Muscle of back (tissue), 3 donors: ENCODE measurements at regions not wholly inside any gene's neighbourhood (a gene's known extent, or its start where the extent isn't known, plus 50 kb on each side); places are given as distances from the start of the nearest gene placed in this dataset.
"Not testable (repeated sequence)": the region's sequence is repeated elsewhere in the genome, so short reads cannot be mapped to it uniquely, and the experiment has no call there.

ENCODE experiments used
- DNase-seq, 3 donors: peaks; one replicate each; pipeline versions ENCODE4 v3.0.0 to v3.0.0-alpha.2; 2013

DNA sequence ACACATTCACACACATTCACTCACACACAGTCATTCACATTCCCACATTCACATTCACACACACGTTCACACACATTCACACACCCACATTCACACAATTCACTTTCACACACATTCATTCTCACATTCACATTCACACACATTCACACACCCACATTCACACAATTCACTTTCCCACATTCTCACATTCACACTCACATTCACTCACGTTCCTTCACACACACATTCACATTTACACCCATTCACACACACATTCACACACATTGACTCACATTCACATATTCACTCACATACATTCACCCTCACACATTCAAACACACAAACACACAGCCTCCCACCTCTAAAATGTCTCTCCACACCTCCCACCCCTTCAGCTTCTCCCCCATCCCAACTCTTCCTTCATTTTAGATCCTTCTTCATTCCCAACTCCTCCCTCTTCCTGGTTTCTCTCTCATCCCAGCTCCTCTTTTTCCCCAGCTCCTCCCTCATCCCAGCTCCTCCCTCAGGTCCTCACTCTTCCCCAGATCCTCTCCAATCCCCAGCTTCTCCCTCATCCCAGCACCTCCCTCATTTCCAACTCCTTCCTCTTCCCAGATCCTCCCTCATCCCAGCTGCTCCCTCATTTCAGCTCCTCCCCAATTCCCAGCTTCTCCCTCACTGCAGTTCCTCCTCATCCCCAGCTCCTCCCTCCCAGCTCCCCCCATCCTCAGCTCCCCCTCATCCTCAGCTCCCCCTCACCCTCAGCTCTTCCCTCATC, 111.0 kb downstream of the FAM53A start:
- no peak for DNase-seq

DNA sequence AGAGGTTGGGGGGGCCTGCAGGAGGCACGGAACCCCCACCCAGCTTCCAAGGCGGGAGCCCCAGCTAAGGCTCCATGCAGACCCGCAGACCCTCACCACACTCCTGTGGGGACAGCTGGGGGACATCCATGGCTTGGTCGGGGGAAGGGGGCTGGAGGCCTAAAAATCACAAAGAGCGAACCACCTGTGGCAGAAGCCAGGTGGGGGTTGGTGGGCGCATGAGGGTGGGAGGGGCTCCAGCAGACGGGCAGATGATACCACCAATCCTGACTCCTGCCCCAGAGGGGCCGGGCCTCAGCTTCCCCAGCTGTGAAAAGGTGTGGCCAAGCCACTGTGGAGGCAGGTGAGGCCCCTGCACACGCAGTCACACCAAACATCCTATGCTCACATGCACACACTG, 111.6 kb downstream of the FAM53A start:
- no peak for DNase-seq

- no peak for DNase-seq
Measured at GRCh38 chr4:1572010-1572385, 112.1 kb downstream of the FAM53A start.

DNA sequence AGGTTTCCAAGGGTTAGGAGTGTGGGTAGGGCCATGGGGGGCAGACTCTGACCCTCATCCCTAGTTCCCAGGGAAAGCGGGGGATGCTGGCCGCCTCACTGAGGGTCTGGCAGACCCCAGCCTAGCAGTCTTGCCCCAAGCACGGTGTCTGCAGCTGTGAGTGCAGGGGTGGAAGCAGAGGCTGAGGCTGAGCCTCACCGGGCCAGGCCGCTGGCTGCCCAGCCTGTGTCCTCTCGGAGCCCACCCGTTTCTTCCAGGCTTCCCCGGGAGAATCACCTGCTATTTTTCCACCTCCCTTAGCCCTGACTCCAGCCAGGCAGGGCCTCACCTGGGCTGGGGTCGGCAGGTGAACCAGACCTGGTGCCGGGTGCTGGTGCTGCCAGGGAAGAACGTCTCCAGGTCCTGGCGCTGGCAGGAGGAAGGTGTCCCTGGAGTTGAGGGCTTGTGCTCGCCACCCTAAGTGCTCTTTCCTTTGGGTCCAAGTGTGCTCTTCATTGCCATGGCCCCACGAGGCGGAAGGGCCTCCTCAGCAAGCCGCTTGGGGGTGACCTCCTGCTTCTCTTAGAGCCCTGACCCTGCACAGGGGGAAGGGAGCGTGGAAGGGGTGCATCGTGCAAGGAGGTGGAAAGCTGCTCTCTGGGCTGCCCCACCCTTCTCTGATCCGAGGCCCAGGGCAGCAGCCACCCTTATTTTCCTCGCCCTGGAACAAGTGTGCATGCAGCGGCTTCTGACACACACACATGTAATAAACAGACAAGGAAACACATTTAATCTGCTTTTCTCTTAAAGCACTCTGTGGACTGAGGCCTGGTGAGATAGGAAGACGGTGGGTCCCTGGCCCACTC, 112.7 kb downstream of the FAM53A start:
- no peak for DNase-seq

DNA sequence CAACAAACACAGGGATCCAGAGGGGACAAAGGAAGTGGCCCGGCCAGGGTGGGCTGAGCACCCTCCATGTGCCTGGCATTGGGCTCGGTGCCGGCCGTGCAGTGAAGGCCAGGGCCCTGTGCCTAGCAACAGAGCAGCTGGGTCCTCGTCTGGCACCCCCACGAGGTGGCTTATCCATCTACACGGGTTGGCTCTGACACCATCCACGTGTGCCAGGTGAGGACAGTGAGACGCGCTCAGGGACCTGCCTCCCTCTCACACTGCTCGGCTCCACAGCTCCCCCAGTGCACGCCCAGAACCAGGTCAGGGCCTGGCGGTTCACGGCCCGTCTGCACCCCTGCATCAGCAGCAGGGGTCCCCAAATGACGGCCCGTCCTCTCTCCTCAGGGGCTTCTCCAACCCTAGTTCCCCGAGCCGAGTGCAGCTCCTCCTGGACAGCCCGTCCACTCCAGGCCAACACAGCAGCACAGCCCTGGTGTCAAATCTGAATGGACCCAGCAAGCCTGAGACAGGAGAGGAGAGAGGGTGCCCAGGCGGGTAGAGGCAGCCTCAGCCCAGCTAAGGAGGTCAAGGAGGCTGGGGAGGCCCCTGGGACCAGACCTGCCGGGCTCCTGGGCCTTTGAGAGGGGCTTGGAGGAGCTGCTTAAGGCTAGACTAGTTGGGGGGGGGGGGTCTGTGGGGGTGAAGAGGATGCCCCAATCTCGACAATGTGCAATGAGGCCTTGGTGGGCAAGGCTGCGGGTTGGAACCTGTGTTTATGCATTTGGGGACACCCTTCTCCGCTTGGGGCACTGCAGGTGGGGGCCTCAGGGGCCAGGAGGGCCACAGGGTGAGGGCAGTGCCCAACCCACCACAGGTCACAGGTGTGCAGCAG, 113.6 kb downstream of the FAM53A start:
- no peak for DNase-seq

DNA sequence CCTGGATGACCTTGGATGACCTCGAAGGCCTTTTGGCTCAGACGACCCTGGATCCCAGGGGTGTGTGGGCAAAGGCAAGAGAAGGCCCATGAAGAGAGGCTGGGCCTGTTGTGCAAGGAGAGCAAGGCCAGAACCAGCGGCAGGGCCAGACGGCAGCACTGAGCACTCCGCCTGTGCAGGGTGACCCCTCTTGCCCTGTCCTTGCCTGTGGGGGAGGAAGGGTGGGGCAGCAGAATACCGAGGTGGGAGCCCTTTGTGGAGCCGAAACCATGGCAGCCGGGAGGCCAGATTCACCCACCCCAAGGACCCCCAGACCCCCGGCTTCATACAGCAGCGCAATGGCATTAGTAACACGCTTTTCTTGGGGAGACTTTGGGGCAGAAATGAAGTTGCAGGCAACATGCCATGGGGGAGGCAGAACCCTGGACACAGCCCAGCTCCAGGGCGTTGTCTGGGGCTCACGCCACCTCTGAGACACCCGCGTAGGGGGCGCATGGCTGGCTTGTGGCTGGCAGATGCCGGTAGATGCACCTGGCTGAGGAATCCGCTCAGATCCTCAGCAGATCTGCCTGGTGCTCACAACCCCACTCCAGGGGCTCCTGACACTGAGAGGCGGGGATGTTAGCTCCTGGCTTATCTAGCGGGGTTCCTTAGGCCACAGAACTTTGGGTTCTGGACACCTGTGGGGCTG, 114.5 kb downstream of the FAM53A start:
- no peak for DNase-seq

DNA sequence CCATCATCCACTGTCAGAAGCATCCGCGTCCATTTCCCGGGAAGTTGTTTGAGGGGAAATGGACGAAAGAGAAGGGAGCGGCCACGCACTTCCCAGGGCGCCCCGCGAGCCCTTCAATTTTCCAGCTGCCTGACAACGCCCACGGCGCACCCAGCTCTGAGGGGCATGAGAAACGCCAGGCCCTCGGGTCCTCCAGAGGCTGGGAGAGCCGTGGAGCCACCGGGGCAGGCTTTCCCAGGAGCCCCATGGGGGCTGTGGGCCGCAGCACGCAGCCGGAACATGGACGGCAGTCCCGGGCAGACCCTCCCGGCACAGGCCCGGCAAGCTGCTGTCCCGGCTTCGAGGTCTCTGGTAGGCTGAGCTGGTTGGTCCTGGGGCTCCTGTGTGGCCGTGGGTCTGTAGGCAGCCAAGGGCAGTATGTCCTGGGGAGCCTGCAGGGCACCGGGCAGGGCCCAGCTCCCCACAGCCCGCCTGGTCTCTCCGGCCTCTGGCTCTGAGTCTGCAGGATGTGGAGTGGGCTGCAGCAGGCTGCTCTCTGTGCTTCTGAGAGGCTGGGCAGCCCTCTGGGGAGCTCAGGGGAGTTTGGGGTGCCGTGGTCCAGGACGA, 115.2 kb downstream of the FAM53A start:
- DNase-seq = no peak

- no peak for DNase-seq
Measured at GRCh38 chr4:1567808-1568581, 116.1 kb downstream of the FAM53A start.

DNA sequence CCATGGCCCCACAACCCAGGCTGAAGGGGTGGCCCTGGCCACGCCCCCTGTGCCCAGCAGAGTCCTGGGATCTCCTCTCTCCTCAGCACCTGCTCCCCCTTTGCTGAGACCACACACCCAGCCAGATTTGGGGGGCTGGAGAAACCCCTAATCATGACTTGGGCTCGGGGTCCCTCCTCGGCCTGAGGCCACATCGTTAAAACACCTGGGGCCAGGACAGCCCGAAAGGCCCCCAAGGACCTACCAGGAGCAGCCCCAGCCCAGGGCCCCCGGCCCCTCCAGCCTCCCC, 116.7 kb downstream of the FAM53A start:
- no peak for DNase-seq

DNA sequence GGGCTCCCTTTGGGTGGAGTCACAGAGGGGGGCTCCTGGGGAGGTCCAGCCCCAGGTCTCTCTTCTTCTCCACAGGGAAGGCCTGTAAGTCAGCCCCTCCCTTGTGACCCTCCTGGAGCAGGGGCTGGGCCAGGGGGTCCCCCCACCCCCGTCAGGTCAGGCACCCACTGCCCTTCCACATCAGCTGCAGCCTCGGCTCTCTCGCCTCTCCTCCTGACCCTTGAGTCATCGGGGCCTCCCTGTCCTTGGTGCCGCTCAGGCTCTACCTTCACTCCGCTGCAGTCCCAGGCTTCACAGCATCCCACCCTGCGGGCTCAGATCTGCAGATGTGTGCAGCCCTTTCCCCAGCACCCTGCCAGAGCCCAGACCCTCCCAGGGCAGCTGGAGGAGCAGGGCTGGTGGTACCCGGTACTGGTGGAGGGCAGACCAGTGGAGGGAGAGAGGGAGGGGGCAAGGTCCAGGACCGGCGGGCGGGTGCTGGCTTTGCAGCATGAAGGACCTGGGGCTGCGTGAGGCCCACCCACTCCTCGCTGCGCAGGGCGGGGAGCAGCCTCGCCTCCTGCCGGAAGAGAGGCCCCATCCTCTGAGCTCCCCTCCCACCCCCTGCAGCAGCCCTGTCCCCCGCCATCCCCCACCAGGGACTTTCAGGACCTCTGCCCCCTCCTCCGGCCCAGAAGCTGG, 117.1 kb downstream of the FAM53A start:
- no peak for DNase-seq

GRCh38 chr4:1566301-1566837, 117.7 kb downstream of the FAM53A start:
- DNase-seq = not testable (repeated sequence)

GRCh38 chr4:1565598-1566295, 118.4 kb downstream of the FAM53A start:
- no peak for DNase-seq

DNA sequence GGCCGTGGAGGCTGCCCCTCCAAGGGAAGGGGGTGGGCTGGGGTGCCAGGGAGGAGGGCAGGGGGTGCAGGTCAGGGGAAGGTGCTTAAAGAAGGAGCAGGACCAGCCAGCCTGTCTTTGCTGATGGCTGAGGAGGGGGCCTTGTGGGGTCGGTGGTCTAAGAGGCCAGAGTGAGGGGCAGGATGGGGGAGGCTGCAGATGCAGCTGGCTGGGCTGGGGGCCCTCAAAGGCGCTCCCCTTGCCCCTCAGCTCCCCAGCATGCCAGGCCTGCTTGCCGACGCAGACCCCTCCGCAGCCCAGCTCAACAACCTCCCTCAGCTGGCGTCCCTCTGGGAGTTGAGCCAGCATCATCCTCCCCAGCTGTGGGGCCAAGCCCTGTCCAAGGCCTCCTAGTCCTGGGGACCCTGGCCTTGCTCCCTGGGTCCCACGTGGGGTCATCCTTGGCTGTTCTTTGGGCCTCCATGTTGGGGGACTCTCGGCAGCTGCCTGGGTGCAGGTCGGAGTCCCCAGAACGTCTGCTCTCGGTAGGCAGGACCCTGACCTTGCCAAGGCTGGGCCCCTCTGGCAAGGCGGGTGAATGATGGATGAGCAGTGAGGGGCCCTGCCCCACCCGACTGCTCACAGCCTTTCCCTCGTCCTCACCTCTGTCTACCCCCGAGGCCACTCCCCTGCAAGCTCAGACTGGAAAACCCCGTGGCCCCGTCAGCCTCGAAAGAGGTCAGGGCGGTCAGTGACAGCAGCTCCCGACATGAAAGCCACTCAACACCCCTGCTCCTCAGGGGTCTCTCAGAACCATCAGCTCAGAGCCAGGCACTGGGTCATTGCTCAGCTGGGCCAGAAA, 119.4 kb downstream of the FAM53A start:
- no peak for DNase-seq

DNA sequence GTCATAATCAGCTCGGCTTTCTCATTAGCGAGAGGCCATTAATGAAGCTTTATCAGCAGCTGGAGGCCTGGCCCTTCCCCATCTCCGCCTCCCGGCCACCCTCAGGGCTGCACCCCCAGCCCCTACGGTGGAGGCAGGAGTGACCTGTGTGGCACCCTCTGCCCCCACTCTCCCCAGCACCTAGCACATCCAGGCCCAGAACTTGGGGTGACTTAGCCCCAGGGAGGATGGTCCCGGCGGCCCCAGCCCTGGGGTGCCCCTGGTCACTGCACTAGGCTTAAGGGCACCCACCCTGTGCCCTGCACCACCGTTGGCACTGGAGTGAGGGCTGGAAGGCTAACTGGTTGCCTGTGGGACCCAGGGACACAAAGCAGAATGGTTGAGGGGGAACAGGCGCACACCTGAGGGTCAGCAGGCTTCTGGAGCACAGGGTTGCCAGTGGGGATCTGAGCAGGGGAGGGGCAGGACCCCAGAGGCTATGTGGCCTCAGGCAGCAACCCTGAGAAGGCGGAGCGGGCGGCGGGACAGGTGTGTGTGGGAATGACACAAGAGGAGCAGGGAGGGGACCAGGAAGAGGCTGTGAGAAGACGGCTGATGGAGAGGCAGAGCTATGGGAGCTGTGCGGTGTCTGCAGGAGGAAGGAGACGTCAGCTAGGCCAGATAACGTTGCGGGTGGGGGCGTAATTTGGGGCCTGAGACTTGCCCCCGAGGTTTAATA, 120.2 kb downstream of the FAM53A start:
- DNase-seq = no peak

- no peak for DNase-seq
Measured at GRCh38 chr4:1563241-1563640, 120.9 kb downstream of the FAM53A start.

DNA sequence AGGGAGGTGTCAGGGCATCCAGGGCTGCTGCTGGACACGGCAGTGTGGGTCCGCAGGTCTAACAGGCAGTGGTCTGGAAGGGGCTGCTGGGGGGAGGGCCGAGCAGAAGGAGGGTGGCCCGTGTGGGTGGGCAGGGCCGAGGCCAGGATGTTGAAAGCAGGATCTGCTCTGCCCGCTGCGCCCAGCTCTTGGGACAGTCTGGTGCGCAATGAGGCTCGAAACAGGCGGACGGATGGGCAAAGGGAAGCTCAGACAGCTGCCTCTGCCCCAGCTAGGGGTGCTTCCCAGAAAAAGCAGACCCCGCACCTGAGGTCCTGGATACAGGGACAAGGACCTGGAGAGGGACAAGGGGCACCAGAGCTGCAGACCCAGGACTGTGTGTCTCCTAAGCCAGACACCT, 121.3 kb downstream of the FAM53A start:
- DNase-seq = no peak

GRCh38 chr4:1562371-1562770, 121.7 kb downstream of the FAM53A start:
- no peak for DNase-seq
